ENCODE measurements at regions not wholly inside any gene's neighbourhood (a gene's known extent, or its start where the extent isn't known, plus 50 kb on each side); places are given as distances from the start of the nearest gene placed in this dataset.
"Not testable (repeated sequence)": the region's sequence is repeated elsewhere in the genome, so short reads cannot be mapped to it uniquely, and the experiment has no call there.

GRCh38 chr2:67158718-67159117 lies 238.4 kb upstream of the ETAA1 start:
- no peak for DNase-seq (ENCODE audit: low spot score)
- no peaks in the 10 kb centered on the region for H3K36me3 Mint-ChIP-seq (ENCODE audit: low read depth)
- no peaks in the 10 kb centered on the region for H3K4me1 Mint-ChIP-seq (ENCODE audit: low read depth)
- H3K4me3 Mint-ChIP-seq (ENCODE audit: unreplicated experiment), result no peak overlapping the region
- TF ChIP-seq CTCF (IDR thresholded peaks at IDR 0.05), result no peak
- no peaks in the 10 kb centered on the region for H3K9me3 Mint-ChIP-seq (ENCODE audit: low read depth)
- no peak overlapping the region for H3K27ac Mint-ChIP-seq (ENCODE audit: unreplicated experiment)
- peaks cover 3% of the 10 kb centered on the region for H3K27me3 Mint-ChIP-seq (ENCODE audit: low read depth)

- Mint-ChIP-seq H3K4me3 (ENCODE audit: unreplicated experiment) (no peak overlapping the region), H3K27ac (ENCODE audit: unreplicated experiment) (no peak overlapping the region)
- no peak for DNase-seq (ENCODE audit: low spot score)
These were observed 237.2 kb upstream of the ETAA1 start for GRCh38 chr2:67159929-67160328.

GRCh38 chr2:67164771-67165522 lies 232.2 kb upstream of the ETAA1 start:
- Mint-ChIP-seq H3K4me1 (ENCODE audit: low read depth) (no peaks in the 10 kb centered on the region), H3K27me3 (ENCODE audit: low read depth) (peaks cover 2% of the 10 kb centered on the region), H3K9me3 (ENCODE audit: low read depth) (peaks cover 4% of the 10 kb centered on the region), H3K4me3 (ENCODE audit: unreplicated experiment) (no peak overlapping the region), H3K27ac (ENCODE audit: unreplicated experiment) (no peak overlapping the region), H3K36me3 (ENCODE audit: low read depth) (no peaks in the 10 kb centered on the region)
- TF ChIP-seq CTCF (IDR thresholded peaks at IDR 0.05), result no peak
- DNase-seq (ENCODE audit: low spot score), result no peak

More at GRCh38 chr2:67159929-67160328, 237.2 kb upstream of the ETAA1 start:
- H3K36me3 Mint-ChIP-seq (ENCODE audit: low read depth), result no peaks in the 10 kb centered on the region
- H3K27me3 Mint-ChIP-seq (ENCODE audit: low read depth), result peaks cover 5% of the 10 kb centered on the region
- no peaks in the 10 kb centered on the region for H3K9me3 Mint-ChIP-seq (ENCODE audit: low read depth)
- H3K4me1 Mint-ChIP-seq (ENCODE audit: low read depth), result no peaks in the 10 kb centered on the region
- no peak for TF ChIP-seq CTCF (IDR thresholded peaks at IDR 0.05)

- Mint-ChIP-seq H3K27ac (ENCODE audit: unreplicated experiment) (no peak overlapping the region), H3K4me3 (ENCODE audit: unreplicated experiment) (no peak overlapping the region), H3K4me1 (ENCODE audit: low read depth) (no peaks in the 10 kb centered on the region), H3K9me3 (ENCODE audit: low read depth) (peaks cover 4% of the 10 kb centered on the region), H3K36me3 (ENCODE audit: low read depth) (no peaks in the 10 kb centered on the region), H3K27me3 (ENCODE audit: low read depth) (peaks cover 2% of the 10 kb centered on the region)
- DNase-seq (ENCODE audit: low spot score), result no peak
- TF ChIP-seq CTCF (IDR thresholded peaks at IDR 0.05), result no peak
These were observed 231.6 kb upstream of the ETAA1 start for GRCh38 chr2:67165523-67165990.

GRCh38 chr2:67166511-67166910 lies 230.6 kb upstream of the ETAA1 start:
- H3K27ac Mint-ChIP-seq (ENCODE audit: unreplicated experiment); H3K4me1 Mint-ChIP-seq (ENCODE audit: low read depth); H3K36me3 Mint-ChIP-seq (ENCODE audit: low read depth); H3K27me3 Mint-ChIP-seq (ENCODE audit: low read depth); H3K9me3 Mint-ChIP-seq (ENCODE audit: low read depth); DNase-seq (ENCODE audit: low spot score); H3K4me3 Mint-ChIP-seq (ENCODE audit: unreplicated experiment): not testable (repeated sequence)

All from chondrocyte (in vitro differentiated cells).